GM21381 (cell line): ENCODE measurements at regions not wholly inside any gene's neighbourhood (a gene's known extent, or its start where the extent isn't known, plus 50 kb on each side); places are given as distances from the start of the nearest gene placed in this dataset.
"Not testable (repeated sequence)": the region's sequence is repeated elsewhere in the genome, so short reads cannot be mapped to it uniquely, and the experiment has no call there.

Experiments used
- ATAC-seq: cut with Tn5 transposase; IDR thresholded peaks from one replicate; pipeline ENCODE4 v1.9.1; 2021; ENCODE audit warnings: mild to moderate bottlenecking, moderate library complexity; ENCODE audit not compliant: unreplicated experiment

DNA sequence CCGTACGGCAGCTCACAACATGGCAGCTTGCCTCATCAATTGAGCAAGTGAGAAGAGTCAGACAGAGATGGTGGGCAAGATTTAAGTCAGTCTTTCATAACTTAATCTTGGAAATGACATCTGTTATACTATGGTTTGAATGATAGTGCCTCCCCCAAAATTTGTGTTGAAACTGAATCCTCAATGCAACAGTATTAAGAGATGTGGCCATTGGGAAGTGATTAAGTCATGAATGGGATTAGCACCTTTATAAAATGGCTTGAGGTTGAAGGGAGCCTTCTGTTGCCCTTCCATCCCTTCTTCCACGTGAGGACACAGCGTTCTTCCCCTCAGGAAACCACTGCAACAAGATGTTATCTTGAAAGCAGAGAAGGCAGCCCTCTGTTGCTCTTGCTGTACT, 124.2 kb downstream of the C12orf75 start:
- ATAC-seq, result no peak

DNA sequence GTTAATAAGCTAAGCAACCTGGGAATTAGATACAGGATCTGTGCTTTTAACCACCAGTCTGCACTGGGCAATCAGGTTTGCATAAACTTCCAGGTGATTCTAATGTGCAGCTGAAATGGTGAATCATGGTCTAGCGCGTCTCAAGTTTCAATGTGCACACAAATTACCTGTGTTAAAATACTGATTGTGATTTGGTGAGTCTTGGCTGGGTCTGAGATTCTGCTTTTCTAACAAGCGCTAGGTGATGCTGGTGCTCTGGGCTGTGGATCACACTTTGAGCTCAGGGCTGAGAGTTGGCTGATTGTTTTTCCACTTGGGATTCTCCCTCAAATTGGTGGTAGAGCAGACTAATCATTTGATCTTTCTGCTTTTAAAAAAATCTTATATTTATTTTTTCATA, 124.8 kb downstream of the C12orf75 start:
- no peak for ATAC-seq

DNA sequence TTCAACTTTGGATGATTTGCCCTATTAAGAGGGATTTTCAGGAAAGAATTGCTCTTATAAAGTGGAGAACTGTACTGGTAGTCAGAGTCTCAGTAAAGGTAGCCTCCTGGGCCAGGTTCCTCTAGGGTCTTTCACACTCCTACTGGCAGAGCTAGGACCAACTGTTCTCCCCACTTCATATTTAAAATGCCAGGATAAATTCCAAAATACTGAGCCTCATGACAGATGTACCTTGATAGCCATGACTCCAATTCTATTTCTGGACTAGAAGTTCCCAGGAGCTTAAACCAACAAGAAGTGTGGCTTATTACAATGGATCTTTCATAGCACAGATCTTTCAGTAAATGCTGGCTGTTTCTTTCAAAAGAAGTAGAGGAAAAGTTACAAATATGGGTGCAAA, 126.5 kb downstream of the C12orf75 start:
- no peak for ATAC-seq

DNA sequence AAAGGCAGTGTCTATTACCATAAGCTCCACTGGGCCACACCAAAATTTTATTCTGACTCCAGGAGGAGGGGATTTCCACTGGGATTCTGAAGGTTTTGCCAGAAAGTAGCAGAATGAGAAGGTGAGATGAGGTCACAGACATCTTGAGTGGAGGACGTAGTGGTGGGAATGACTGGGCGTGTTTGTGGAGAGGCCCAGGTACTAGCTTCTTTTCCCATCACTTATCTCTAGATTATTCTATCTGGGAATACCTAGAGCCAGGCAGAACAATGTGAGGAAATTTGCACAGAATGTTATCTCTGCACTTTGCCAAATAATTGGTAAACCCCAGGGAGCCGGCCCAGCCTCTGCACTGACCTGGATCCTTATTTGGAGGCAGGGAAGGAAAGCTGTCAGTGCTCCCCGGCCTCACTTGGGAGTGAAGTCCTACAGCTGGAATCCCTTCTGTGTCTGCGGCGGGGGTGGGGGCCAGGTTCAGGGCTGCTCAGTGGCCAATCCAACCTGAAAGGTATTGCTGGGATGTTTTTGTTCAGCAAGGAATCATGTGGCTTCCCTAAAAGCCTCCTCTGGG, 129.4 kb downstream of the C12orf75 start:
- ATAC-seq, result no peak

DNA sequence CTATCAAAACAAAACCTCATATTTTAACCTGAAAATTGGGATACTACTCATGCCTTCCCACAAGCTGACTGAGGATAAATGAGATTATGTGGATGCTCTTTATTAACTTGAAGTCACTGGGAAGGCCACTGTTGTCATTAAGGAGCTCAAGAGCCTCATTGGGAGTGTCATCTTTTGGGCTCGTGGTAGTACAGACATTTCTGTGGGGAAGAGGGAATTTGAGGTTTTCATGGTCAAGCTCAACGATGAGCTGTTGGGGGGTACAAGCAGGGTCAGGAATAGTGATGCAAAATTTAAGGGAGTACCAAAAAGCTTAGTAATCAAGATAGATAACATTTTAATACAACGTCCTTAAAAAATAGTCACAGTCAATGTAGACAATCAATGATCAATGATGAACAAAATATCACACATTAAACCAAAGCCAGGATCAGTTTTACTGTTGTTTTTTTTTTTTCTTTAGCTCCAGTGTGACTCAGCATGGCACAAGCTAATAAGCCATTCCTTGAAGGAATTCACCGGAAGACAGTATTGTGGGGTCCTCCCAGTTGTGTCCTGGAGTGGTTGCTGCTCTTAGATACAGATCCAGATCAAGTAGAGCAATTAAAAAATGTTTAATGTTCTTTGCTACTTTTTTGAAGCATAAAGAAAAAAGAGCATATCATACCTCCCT, 130.9 kb downstream of the C12orf75 start:
- no peak for ATAC-seq

DNA sequence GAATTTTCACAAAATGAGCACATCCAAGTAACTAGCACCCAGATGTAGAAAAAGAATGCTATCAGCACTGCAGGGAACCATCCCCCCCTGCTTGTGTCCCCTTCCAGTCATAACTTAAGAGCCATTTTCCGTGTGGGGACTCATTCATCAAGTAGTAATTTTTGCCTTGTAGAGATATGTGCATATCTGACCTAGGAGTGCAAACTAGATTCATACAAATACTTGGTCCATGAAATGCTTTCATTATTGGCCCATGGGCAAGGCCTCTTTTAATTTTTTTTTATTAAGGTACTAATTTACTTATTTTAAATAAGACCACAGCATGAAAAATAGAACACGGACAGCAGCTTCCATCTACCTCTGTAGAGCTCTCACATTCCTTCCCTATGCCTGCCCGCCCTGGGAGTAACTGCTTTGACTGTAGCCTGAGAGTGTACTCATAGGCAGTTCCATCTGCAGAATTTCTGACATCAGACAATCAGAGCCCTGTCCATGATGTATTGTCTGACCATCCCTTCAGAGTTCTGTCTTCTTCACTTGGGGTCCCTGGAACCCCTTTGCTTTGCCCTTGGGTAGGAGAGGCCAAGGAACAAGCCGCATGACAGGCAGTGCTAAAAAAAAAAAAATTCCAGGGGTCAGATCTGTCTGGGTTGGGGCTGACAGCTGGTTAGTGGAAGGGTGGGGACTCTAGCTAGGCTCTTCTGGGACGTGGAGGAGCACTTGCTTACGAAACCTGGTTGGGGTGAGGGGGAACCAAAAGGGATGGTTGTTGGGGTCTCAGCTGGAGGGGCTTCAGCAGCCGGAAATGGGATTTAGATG, 131.7 kb downstream of the C12orf75 start:
- ATAC-seq, result no peak

DNA sequence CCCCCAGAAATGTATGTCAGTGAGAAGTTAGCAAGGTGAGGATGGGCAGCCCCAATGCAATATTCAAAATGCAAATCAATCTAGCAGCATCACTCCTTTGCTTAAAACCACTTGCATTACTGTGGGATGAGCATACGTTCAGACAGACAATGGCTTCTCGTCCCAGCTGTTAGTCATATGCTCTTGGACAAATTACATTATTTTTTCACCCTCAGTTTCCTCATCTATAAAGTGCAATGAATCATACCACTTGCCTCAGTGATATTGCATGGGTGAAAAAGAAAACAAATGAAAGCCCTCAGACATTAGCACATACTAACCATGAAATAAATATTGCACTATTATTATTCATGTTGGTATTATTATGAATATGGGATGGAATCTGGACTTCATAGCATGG, 132.3 kb downstream of the C12orf75 start:
- ATAC-seq, result no peak

DNA sequence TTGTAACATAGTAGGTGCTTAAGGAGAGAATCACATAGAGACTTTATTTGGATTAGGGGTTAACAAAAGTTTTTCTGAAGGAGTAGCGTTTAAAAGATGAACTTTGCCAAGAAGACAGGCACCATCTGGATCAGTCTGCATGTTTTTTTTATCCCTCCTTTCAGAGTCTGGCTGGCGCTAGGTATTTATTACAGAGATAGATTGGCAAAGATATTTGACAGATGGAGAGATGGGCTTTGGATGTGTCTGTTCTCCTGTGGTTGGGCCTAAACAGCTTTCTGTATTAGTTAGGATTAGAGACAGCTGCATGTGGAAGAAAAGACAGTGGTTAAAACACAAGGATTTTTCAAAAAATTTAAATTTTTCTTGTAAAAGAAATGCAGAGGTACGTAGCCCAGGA, 133.9 kb downstream of the C12orf75 start:
- ATAC-seq, result no peak

DNA sequence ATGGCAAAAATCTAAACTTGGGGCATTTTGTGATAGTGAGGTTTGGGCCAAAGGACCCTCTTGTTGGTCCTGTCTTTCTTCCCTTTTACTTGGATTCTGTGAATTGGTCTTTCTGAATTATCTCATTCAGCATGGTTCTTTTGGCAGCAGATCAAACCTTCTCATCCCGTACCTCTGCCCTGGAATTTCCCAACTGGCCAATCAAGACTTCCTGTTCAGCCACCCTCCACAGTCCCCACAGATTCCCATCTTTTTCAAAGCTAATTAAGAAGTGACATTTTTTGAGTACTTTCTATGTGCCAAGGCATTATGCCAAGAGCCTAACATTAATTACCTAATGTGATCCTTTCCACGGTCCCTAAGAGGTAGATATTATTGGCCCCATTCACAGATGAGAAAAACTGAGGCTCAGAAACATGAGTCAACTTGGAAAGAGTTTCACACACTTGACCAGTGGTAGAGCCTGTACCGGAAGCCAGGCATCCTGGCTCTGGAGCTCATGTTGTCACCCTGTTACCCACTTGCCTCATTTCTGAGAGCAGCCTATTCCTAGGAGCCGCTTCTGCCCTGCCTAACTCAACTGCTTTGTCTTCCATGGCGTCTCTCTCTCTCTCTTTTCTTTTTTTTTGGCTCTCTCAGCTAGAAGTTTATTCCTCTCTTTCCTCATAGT, 135.9 kb downstream of the C12orf75 start:
- no peak for ATAC-seq

DNA sequence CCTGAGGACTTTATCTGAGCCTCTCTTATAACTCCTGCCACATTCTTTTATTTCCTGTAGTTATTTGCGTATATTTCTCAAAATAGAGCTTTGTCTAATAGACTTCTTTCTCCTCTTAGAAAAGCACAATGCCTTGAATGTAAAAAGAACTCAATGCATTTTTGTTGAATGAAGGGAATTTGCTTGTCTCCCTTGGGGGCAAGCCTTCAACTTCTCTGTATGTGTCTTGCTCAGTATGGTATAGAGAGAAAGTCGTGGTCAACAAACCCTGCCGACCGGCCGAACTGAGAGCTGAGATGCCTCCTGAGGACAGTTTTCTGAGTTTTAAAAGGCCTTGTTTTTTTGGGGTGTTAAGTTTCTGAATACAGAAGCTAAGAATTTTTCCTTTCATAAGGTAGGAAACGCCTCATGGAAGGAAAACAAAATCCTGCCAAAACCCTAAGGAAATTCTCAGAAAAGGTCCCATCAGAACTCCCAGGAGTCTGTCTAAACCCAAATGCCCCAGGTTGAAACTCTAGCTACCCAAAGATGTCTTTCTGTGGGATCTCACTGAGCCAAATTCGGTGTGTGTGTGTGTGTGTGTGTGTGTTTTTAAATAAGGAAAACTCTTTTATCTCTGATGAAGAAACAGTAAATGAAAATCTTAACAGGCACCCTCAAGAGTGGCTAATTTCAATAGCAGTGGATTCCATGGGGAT, 136.6 kb downstream of the C12orf75 start:
- ATAC-seq, result no peak

DNA sequence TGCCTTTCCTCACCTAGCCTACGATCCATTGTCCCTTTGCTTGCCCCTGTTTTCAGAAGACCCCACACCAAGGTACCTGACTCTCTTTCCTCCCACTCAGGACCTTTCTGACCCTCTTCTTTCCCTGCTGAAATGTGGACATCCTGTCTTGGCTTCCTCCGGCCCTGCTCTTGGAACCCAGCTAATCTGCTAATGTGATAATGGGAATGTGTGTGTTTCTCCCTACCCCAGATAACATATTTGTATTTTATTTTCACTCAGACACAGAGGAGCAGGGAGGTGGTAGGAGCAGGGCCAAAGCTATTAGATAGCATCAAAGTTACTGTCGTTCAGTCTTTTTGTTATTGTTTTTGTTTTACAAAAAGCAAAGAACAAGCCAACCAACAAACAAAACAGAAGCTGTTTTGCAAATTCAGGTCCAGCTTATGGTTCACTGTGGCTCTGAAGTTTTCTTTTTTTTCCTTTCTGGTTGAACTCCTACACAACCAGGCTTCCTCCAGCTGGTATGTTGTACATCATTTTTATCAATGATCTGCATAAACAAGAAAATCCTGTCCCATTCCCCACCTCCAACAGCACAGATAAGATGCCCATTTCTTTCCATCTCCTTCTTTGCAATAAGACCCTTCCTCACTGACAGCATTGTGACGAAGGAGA, 137.3 kb downstream of the C12orf75 start:
- no peak for ATAC-seq

DNA sequence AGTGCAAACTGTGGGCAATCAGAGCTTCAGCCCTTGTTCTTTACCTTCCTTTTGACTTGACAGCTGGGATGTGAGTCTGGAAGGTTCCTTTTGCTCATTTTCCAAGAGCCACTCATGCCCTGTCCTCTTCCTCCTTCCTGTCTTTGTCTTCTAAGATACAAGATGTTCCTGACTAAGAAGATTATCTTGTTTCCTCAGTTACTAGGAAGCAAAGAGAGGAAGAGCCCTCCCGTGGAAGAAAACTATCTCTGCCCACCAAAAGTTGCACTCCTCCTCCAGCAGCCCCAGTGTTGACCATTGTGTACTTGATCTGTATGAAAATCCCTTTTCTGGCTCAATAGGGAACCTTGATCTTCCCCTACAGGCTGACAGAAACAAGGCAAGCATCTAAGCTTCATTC, 138.0 kb downstream of the C12orf75 start:
- no peak for ATAC-seq

DNA sequence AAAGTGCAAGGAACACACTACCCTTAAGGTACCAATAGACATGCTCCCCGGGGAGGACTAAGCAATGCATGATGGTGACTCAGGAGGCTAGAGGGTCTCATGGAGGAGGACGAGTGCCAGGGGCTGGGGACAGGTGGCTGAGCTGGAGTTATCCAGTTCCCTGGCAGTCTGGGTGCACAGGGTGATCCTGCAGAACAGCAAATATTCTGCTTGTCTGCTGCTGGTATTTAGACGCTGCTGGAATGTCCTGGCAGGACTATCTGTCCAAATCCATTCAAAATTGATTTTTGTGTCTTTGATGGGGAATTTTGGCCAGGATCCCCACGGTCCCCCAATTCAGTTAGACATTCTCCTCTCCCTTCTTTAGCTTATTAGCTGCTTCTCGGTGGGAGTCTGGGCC, 138.7 kb downstream of the C12orf75 start:
- no peak for ATAC-seq

DNA sequence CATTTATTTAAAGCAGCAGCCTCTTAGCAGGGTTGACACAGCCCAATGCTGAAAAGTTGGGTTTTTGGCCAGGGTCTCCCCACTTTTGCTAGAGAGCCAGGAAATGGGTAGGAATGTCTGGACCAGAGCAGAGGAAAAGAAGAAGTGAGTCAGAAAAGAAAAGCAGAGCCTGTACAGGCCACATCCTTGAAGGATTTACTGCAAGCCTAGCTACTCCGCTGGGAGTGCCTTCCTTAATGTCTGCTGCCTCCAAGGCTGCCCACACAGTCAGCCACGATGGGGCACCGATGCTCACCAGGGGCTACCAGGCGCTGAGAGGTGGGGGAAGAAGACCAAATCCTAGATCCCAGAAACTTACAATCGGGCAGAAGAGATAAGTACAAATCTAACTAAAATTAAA, 139.2 kb downstream of the C12orf75 start:
- ATAC-seq, result no peak

DNA sequence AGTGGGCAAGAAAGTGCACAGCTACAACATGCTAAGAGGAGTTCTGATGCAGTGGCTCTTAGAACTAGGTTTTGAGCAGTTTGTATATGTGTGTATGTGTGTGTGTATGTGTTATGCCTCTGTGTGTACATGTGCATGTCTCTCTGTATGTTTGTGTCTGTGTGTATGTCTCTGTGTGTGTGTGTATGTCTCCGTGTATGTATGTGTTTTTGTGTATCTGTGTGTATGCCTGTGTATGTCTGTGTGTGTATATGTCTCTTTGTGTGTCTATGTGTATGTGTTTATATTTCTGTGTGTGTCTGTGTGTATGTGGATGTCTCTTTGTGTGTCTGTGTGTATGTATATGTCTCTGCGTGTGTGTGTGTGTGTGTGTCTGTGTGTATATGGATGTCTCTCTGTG, 139.6 kb downstream of the C12orf75 start:
- no peak for ATAC-seq

DNA sequence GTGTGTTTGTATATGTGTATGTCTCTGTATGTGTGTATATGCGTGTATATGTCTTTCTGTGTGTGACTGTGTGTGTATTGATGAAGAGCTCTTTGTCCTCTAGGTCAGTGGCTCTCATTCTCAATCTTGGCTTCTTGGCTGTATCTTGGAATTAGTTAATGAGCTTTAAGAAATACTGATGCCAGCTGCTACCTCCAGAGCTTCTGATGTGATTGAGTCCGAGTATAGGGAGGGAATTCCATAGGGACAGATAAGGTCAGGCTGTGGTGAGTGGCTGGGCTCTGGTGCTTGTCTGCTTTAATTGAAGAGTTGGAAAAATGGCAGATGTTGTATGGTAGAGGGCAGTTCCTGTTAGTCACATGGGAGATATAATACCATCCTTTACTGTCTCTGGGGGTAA, 140.1 kb downstream of the C12orf75 start:
- no peak for ATAC-seq

DNA sequence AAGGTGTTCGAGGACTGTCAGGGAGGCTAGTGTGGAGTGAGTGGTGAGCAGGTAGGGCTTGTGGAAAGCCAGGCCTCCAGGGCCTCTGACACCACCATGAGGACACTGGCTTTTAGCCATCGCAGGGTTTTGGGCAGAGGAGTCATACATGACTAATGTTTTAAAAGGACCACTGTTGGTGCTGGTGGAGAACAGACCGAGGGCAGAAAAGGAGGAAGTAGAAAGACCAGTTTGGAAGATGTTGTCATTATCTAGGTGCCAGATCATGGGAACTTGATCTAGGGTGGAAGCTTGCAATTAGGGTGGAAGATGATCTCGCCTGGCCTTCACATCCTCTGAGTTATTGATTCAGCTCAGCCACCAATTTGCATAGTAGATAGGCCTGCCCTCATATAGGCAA, 144.2 kb downstream of the C12orf75 start:
- no peak for ATAC-seq

DNA sequence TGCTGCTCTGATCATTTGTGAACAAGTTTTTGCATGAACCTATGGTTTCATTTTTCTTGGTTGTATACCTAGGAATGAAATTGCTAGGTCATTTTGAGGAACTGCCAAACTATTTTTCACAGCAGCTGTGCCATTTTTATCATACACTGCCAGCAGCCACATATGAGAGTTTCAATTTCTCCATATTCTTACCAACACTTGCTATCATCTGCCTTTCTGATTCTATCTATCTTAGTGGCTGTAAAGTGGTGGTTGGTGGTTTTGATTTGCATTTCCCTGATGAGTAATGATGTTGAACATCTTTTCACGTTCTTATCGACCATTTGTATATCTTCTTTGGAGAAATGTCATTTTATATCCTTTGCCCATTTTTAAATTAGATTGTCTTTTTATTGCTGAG, 146.1 kb downstream of the C12orf75 start:
- ATAC-seq, result peak; percentile 88

DNA sequence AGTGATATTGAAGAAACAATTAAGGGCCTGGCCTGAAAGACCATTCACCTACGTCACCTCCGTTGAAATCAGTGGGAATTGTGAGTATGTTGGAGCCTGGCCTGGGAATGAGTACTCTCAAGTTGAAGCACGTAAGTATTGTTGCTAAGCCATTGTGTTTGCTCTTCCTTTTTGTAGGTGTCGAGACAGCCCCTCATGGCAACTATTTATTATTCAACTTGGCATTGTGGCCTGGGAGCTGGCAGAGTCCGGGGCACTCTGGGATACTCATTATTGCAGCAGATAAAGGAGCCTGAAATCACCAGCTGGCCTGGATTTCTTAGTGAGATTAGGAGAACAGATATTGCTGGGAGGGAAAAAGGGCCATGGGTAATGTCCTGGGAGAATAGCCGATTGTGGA, 147.4 kb downstream of the C12orf75 start:
- no peak for ATAC-seq

DNA sequence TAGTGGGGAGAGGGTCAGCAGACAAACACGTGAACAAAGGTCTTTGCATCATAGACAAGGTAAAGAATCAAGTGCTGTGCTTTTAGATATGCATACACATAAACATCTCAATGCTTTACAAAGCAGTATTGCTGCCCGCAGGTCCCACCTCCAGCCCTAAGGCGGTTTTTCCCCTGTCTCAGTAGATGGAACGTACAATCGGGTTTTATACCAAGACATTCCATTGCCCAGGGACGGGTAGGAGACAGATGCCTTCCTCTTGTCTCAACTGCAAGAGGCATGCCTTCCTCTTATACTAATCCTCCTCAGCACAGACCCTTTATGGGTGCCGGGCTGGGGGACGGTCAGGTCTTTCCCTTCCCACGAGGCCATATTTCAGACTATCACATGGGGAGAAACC, 148.3 kb downstream of the C12orf75 start:
- ATAC-seq, result not testable (repeated sequence)

DNA sequence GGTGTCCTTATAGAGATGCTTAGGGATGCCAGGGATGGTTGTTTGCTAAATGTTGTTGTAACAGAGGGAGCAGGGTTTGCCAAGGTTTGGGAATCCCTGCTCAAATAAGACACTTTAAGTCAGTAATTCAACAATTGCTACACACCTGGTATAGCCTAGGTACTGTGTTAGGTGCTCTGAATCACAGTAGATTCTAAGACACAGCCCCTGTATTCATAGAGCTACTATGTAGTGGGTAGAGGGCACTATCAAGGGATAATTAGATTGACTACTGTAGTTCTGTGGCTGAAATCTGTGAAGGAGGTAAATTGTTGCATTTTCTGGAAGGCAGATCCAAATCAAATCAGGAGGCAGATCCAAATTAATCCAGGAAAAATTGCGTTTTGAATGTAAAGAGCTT, 149.2 kb downstream of the C12orf75 start:
- no peak for ATAC-seq
